Small intestine (tissue), 7 donors: ENCODE measurements at regions not wholly inside any gene's neighbourhood (a gene's known extent, or its start where the extent isn't known, plus 50 kb on each side); places are given as distances from the start of the nearest gene placed in this dataset.

Experiments used
- DNase-seq, 2 donors: peaks; one replicate each; pipeline versions ENCODE4 v3.0.0 to v3.0.0-alpha.2; 2013
- FAIRE-seq: peaks from 2 replicates; lab custom pipeline; 2012; peaks lifted over from hg19 to GRCh38; lab: Jason Lieb, UNC
- H3K27ac ChIP-seq, 3 donors: one replicate each; pipeline ENCODE4 v1.5.1; 2013; ENCODE audit warnings: low read length in 2 of 3, mild to moderate bottlenecking in 2 of 3, control low read depth in 1 of 3, inconsistent platforms in 1 of 3, low read depth in 1 of 3, moderate library complexity in 1 of 3
- H3K27me3 ChIP-seq, 3 donors: one replicate each; pipeline ENCODE4 v1.6.1; 2013; ENCODE audit warnings: low read length in 3 of 3, inconsistent platforms in 1 of 3; ENCODE audit not compliant: control insufficient read depth in 3 of 3, insufficient read depth in 3 of 3
- H3K36me3 ChIP-seq, 3 donors: one replicate each; pipeline ENCODE4 v1.6.1; 2013; ENCODE audit warnings: low read length in 3 of 3, inconsistent platforms in 1 of 3, low read depth in 1 of 3, mild to moderate bottlenecking in 1 of 3, moderate library complexity in 1 of 3; ENCODE audit not compliant: control insufficient read depth in 3 of 3, insufficient read depth in 2 of 3
- H3K4me1 ChIP-seq, 3 donors: one replicate each; pipeline ENCODE4 v1.6.1; 2013; ENCODE audit warnings: low read length in 2 of 3, inconsistent platforms in 1 of 3, low read depth in 1 of 3, mild to moderate bottlenecking in 1 of 3, moderate library complexity in 1 of 3; ENCODE audit not compliant: control insufficient read depth in 3 of 3, insufficient read depth in 2 of 3
- H3K4me3 ChIP-seq, 3 donors: one replicate each; pipeline ENCODE4 v1.5.1; 2013; ENCODE audit warnings: low read length in 3 of 3, control low read depth in 1 of 3, inconsistent platforms in 1 of 3, low read depth in 1 of 3, mild to moderate bottlenecking in 1 of 3, moderate library complexity in 1 of 3
- H3K9me3 ChIP-seq, 2 donors: one replicate each; pipeline ENCODE4 v1.6.1; 2013; ENCODE audit warnings: low read depth in 1 of 2, low read length in 1 of 2; ENCODE audit not compliant: control insufficient read depth in 2 of 2, insufficient read depth in 1 of 2
- WGBS, 3 donors: extraction: QIAGEN DNeasy Blood & Tissue Kit; methylation state at CpG; one replicate each; pipeline ENCODE4 v1.1.7; 2013; 5-methylcytosine and 5-hydroxymethylcytosine counted together
- donor health status: healthy with polysubstance abuse.
- donor health status: control.
- donor health status: control.
- donor health status: Bipolar disorder and iron deficiency.
- donor health status: healthy.

- WGBS, 3 donors, result 79 to 89% (median 83%) methylated on average over 4 of the region's 4 CpGs
- Histone ChIP-seq H3K36me3 (no peaks in the 10 kb centered on the region), H3K9me3 (no peaks in the 10 kb centered on the region), H3K27ac (no peak overlapping the region), H3K4me1 (no peaks in the 10 kb centered on the region), H3K27me3 (no peaks in the 10 kb centered on the region), H3K4me3 (no peak overlapping the region)
- no peak for FAIRE-seq
- no peak for DNase-seq
These were observed 112.4 kb upstream of the FOXA2 start for GRCh38 chr20:22696759-22697158.

DNA sequence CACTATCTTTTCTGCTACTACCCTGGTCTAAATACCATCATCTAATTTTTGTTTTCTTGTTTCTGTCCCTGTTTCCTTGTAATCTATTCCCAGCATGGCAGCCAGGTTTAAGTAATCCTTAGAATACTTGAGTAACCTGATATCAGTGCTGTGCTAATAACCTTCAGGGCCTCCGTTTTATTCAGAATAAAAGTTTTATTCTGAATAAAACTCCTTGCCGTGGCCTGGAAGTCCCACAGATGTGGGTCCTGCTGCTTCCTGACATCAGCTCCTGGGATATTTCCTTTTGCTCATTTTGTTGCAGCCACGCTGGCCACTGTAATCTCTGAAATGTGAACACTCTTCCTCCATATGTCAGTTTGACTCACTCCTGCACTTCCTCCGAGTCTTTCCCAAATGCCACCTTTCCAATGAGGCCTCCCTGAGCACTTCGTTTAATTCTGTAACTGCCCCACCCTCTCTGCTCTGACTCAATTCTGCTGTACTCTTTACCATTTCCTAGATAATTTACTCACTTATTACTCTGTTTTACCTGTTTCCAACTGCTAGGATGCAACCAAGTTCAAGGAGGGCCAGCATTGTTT, 114.0 kb upstream of the FOXA2 start:
- Histone ChIP-seq H3K4me3 (no peak overlapping the region), H3K27me3 (no peaks in the 10 kb centered on the region), H3K4me1 (no peaks in the 10 kb centered on the region), H3K36me3 (no peaks in the 10 kb centered on the region), H3K27ac (no peak overlapping the region), H3K9me3 (no peaks in the 10 kb centered on the region)
- 64 to 76% (median 65%) methylated on average over 5 of the region's 5 CpGs for WGBS, 3 donors
- FAIRE-seq (no peak), DNase-seq (no peak)

- Histone ChIP-seq H3K9me3 (no peaks in the 10 kb centered on the region), H3K27ac (no peak overlapping the region), H3K36me3 (no peaks in the 10 kb centered on the region), H3K4me1 (no peaks in the 10 kb centered on the region), H3K27me3 (no peaks in the 10 kb centered on the region), H3K4me3 (no peak overlapping the region)
- WGBS, 3 donors, result 63 to 79% (median 71%) methylated on average over 3 of the region's 3 CpGs
- FAIRE-seq, result no peak
- no peak for DNase-seq
These were observed 115.0 kb upstream of the FOXA2 start for GRCh38 chr20:22699396-22699795.

GRCh38 chr20:22700367-22700766, 116.0 kb upstream of the FOXA2 start:
- Histone ChIP-seq H3K4me1 (no peaks in the 10 kb centered on the region), H3K36me3 (no peaks in the 10 kb centered on the region), H3K27me3 (no peaks in the 10 kb centered on the region), H3K27ac (no peak overlapping the region), H3K9me3 (no peaks in the 10 kb centered on the region), H3K4me3 (no peak overlapping the region)
- 50 to 85% (median 56%) methylated on average over 1 of the region's 1 CpG for WGBS, 3 donors
- no peak for FAIRE-seq
- DNase-seq, result no peak

DNA sequence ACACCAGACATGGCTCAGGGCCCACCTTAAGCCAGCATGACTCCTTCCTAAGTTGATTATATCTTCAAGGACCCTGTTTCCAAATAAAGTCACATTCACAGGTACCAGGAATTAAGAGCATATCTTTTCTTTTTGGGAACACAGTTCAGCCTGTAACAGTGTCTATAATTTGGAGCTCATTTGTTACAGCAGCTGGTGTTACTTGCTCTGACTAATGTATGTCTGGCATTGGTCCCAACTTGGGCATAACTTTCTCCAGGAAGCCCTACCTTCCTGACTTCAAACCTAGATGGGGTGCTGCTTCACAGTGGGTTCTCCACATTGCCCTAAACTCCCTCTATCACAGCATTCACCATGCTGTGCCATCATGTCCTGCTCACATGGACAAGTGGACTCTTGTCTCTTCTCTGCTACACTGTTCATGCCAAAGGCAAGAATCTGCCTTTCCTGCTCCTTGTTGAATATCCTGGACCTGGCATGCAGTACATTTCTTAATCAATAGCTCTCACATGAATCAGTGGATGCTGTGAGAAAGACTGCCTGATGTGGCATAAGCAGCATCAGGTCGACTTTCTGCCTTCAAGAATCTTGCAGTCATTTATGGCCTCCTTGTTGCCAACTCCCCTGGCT, 117.4 kb upstream of the FOXA2 start:
- Histone ChIP-seq H3K27me3 (no peaks in the 10 kb centered on the region), H3K36me3 (no peaks in the 10 kb centered on the region), H3K4me3 (no peak overlapping the region), H3K27ac (no peak overlapping the region), H3K9me3 (peaks cover 0 to 3% of the 10 kb centered on the region in 2 donors), H3K4me1 (no peaks in the 10 kb centered on the region)
- DNase-seq (no peak), FAIRE-seq (no peak)
- 67 to 81% (median 76%) methylated on average over 1 of the region's 1 CpG for WGBS, 3 donors

DNA sequence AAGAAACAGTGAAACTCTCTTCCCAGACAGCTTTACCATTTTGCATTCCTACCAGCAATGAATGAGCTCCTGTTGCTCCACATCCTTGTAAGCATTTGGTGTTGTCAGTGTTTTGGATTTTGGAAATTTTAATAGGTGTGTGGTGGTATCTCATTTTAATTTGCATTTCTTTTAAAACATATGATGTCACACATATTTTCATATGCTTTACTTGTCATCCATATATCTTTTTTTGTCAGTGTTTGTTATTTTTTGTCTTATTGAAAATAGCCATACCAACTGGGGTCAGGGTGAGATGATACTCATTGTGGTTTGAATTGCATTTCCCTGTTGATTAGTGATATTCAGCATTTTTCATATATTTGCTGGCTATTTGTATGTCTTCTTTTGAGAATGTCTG, 119.5 kb upstream of the FOXA2 start:
- Histone ChIP-seq H3K36me3 (no peaks in the 10 kb centered on the region), H3K9me3 (peaks cover 0 to 3% of the 10 kb centered on the region in 2 donors), H3K4me1 (no peaks in the 10 kb centered on the region), H3K27me3 (no peaks in the 10 kb centered on the region), H3K27ac (no peak overlapping the region), H3K4me3 (no peak overlapping the region)
- DNase-seq (no peak), FAIRE-seq (no peak)

DNA sequence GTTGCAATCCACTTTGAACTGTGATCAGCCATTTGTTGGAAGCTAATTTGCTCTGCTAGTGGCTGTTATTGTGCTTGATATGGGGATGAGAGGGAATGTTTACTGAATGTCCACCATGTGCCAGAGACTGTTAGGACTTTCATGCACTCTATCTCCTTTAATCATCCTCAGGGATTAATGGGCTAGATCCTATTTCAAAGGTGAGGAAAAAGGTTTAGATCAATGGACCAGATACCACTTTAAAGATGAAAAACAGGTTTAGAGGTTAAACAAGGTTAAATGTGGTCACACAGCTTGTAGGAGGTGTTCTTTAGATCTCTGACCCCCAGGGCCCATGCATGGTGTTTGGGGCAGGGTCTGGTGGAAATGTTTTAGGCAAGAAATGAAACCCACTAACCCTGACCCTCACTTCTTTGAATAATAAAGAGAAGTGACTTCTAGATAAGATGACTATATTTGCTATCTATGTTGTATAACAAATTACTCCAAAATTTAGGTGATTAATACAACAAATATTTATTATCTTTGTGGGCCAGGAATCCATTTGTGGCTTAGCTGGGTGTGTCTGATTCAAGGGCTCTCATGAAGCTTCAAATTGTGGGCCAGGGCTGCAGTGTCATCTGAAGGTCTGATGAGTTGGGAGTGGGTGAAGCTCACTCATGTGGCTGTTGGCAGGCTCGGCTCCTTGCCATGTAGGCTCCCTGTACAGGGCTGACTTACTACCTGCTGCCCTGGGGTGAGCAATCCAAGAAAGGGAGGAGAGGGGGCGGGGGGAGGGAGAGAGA, 127.8 kb upstream of the FOXA2 start:
- FAIRE-seq, result no peak

DNA sequence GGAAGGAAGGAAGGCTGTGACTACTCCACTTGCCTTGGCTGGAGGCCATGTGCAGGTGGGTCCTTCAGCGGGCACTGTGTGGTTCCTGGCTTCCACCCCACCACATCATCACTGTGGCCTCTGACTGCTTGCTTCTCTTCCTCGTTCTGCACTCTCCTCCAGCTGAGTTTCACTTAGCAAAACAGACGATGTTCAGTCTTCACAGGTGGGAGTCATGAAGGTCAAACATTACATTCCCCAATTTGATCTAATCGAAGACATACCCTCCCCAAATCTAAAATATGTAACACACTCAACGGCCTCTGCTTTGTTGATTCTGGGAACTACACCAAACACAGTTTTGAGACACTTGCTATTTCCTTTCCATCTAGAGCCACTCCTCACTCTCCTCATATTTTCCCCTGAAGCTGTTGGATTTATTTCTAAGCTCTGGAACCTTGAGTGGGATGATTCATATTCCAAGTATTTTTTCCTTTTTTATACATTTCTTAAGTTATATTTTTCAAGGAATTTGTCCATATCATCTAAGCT, 132.5 kb upstream of the FOXA2 start:
- DNase-seq (no peak), FAIRE-seq (no peak)
- 24 to 37% (median 27%) methylated on average over 5 of the region's 5 CpGs for WGBS, 3 donors
- Histone ChIP-seq H3K9me3 (no peaks in the 10 kb centered on the region), H3K36me3 (no peaks in the 10 kb centered on the region), H3K27ac (no peak overlapping the region), H3K4me3 (no peak overlapping the region), H3K4me1 (no peaks in the 10 kb centered on the region), H3K27me3 (no peaks in the 10 kb centered on the region)

More for the DNA sequence above, 127.8 kb upstream of the FOXA2 start:
- no peaks in the 10 kb centered on the region for H3K36me3 ChIP-seq
- DNase-seq, result no peak
- H3K4me1 ChIP-seq, result no peaks in the 10 kb centered on the region
- no peak overlapping the region for H3K27ac ChIP-seq
- no peak overlapping the region for H3K4me3 ChIP-seq
- 67 to 82% (median 67%) methylated on average over 2 of the region's 2 CpGs for WGBS, 3 donors
- no peaks in the 10 kb centered on the region for H3K27me3 ChIP-seq
- H3K9me3 ChIP-seq, result no peaks in the 10 kb centered on the region
